ENCODE measurements at regions not wholly inside any gene's neighbourhood (a gene's known extent, or its start where the extent isn't known, plus 50 kb on each side); places are given as distances from the start of the nearest gene placed in this dataset.

DNA sequence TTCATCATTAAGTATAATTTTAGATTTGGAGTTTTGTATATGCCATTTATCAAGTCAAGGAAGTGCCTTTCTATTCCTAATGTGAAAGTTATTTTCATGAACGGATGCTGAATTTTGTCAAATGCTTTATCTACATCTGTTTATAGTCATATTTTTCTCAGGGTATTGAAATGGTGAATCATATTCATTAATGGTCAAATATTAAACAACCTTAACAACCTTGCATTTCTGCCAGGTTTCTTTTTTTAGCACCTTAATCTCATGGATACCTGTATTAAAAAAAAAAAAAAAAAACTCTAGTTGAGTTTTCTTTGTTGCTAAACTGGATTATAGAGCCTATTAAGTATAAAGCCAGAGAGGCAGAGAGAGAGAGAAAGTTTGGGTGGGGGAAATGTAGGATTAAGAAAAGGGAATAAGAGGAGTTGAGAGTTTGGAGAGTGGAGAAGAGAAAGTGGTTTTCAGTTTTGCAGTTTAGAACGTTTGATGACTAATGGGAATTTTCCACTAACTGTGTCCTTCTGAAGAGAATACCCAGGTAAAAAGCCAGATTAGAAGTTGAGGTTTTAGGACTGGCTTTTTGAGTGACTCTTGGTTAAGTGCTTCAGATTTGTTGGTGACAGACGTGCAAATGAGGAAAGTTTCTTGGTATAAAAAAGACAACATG, 305.0 kb downstream of the HLX start:
- Histone ChIP-seq H3K4me3 (ENCODE audit: low read length) (no peak overlapping the region), H3K27me3 (ENCODE audit: control insufficient read depth, insufficient read depth, low read length) (no peaks in the 10 kb centered on the region)

GRCh38 chr1:221187174-221187573, 307.9 kb downstream of the HLX start:
- Histone ChIP-seq H3K27ac (ENCODE audit: low read depth, low read length) (no peak overlapping the region), H3K36me3 (ENCODE audit: control insufficient read depth, insufficient read depth, low read length) (no peaks in the 10 kb centered on the region), H3K4me1 (ENCODE audit: control insufficient read depth, insufficient read depth, low read length) (no peaks in the 10 kb centered on the region), H3K27me3 (ENCODE audit: control insufficient read depth, insufficient read depth, low read length) (no peaks in the 10 kb centered on the region), H3K4me3 (ENCODE audit: low read length) (no peak overlapping the region), H3K9ac (ENCODE audit: low read length) (no peak overlapping the region)

More for the DNA sequence above, 305.0 kb downstream of the HLX start:
- no peak overlapping the region for H3K27ac ChIP-seq (ENCODE audit: low read depth, low read length)
- H3K9ac ChIP-seq (ENCODE audit: low read length), result no peak overlapping the region
- no peaks in the 10 kb centered on the region for H3K4me1 ChIP-seq (ENCODE audit: control insufficient read depth, insufficient read depth, low read length)
- no peaks in the 10 kb centered on the region for H3K36me3 ChIP-seq (ENCODE audit: control insufficient read depth, insufficient read depth, low read length)

- no peak overlapping the region for H3K9ac ChIP-seq (ENCODE audit: low read length)
- no peaks in the 10 kb centered on the region for H3K36me3 ChIP-seq (ENCODE audit: control insufficient read depth, insufficient read depth, low read length)
- no peak overlapping the region for H3K27ac ChIP-seq (ENCODE audit: low read depth, low read length)
- H3K4me1 ChIP-seq (ENCODE audit: control insufficient read depth, insufficient read depth, low read length), result no peaks in the 10 kb centered on the region
- H3K4me3 ChIP-seq (ENCODE audit: low read length), result no peak overlapping the region
- no peaks in the 10 kb centered on the region for H3K27me3 ChIP-seq (ENCODE audit: control insufficient read depth, insufficient read depth, low read length)
These were observed 309.2 kb downstream of the HLX start for GRCh38 chr1:221188458-221188857.

GRCh38 chr1:221190249-221190648, 311.0 kb downstream of the HLX start:
- no peak overlapping the region for H3K9ac ChIP-seq (ENCODE audit: low read length)
- no peak overlapping the region for H3K4me3 ChIP-seq (ENCODE audit: low read length)
- H3K36me3 ChIP-seq (ENCODE audit: control insufficient read depth, insufficient read depth, low read length), result no peaks in the 10 kb centered on the region

GRCh38 chr1:221192055-221192454, 312.8 kb downstream of the HLX start:
- H3K27me3 ChIP-seq (ENCODE audit: control insufficient read depth, insufficient read depth, low read length), result no peaks in the 10 kb centered on the region
- H3K27ac ChIP-seq (ENCODE audit: low read depth, low read length), result no peak overlapping the region
- no peaks in the 10 kb centered on the region for H3K4me1 ChIP-seq (ENCODE audit: control insufficient read depth, insufficient read depth, low read length)
- no peak overlapping the region for H3K4me3 ChIP-seq (ENCODE audit: low read length)
- H3K36me3 ChIP-seq (ENCODE audit: control insufficient read depth, insufficient read depth, low read length), result no peaks in the 10 kb centered on the region
- no peak overlapping the region for H3K9ac ChIP-seq (ENCODE audit: low read length)

More at GRCh38 chr1:221190249-221190648, 311.0 kb downstream of the HLX start:
- H3K4me1 ChIP-seq (ENCODE audit: control insufficient read depth, insufficient read depth, low read length), result no peaks in the 10 kb centered on the region
- no peaks in the 10 kb centered on the region for H3K27me3 ChIP-seq (ENCODE audit: control insufficient read depth, insufficient read depth, low read length)
- no peak overlapping the region for H3K27ac ChIP-seq (ENCODE audit: low read depth, low read length)

GRCh38 chr1:221200464-221200863, 321.2 kb downstream of the HLX start:
- H3K4me1 ChIP-seq (ENCODE audit: control insufficient read depth, insufficient read depth, low read length), result peaks cover 5% of the 10 kb centered on the region
- H3K4me3 ChIP-seq (ENCODE audit: low read length), result no peak overlapping the region
- H3K27me3 ChIP-seq (ENCODE audit: control insufficient read depth, insufficient read depth, low read length), result no peaks in the 10 kb centered on the region
- no peak overlapping the region for H3K27ac ChIP-seq (ENCODE audit: low read depth, low read length)
- no peak overlapping the region for H3K9ac ChIP-seq (ENCODE audit: low read length)
- H3K36me3 ChIP-seq (ENCODE audit: control insufficient read depth, insufficient read depth, low read length), result no peaks in the 10 kb centered on the region

DNA sequence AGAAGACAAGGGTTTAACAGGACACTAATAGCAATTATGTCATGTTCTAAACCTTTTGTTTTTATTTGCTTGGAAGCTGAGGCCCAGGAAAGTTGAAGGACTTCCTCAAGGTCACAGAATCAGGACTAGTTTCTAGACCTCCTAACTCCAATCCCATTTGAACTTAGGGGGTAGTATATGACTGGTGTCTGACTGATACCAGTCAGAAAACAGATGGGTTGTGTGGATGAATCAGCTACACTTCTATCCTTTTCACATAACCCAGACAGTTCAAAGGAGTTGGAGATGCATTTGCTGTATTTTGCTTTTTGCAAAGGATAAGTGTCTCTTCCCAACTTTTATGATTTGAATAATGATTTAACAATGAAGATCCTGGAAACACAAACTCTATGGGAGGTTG, 322.5 kb downstream of the HLX start:
- H3K27me3 ChIP-seq (ENCODE audit: control insufficient read depth, insufficient read depth, low read length), result no peaks in the 10 kb centered on the region
- H3K27ac ChIP-seq (ENCODE audit: low read depth, low read length), result no peak overlapping the region
- H3K4me3 ChIP-seq (ENCODE audit: low read length), result no peak overlapping the region
- no peak overlapping the region for H3K9ac ChIP-seq (ENCODE audit: low read length)
- H3K4me1 ChIP-seq (ENCODE audit: control insufficient read depth, insufficient read depth, low read length), result peaks cover 5% of the 10 kb centered on the region
- no peaks in the 10 kb centered on the region for H3K36me3 ChIP-seq (ENCODE audit: control insufficient read depth, insufficient read depth, low read length)

DNA sequence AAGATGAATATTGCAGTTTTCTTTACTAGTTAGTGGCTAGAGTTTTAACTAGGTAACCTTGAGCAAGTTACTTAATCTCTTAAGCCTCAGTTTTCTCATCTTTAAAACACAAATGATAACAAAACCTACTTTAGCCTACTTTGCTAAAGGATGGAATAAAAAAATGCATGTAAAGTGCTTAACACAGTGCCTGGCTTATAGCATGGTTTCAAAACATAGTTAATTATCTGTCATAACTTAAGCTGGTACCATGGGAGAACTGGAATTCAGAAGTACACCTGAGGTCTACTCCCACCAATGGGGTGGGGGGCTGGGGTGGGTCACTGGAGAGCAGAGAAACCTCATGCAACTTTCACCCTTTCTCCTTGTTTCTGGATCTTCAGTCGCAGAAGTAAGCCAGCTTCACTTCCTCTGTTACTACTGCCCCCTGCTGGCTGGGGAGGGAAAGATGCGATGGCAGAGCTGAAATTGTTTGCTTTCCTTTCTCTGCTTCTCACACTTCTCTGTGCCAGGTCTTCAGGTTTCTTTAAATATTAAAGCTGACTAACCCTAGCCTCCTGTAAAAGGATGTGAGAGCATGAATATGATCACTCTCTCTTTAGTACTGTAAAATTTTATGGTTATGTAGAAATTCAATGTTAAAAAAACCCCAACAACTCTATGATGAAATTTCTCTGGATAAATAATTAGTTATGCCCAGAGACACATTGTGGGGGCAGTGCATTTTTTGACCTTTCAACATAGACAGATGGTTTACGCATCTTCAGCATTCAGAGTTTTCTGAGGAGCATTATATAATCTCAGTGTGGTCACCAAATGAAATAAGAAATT, 324.2 kb downstream of the HLX start:
- peak overlapping the region; percentile 50 for H3K27ac ChIP-seq (ENCODE audit: low read depth, low read length)
- H3K36me3 ChIP-seq (ENCODE audit: control insufficient read depth, insufficient read depth, low read length), result no peaks in the 10 kb centered on the region
- no peak overlapping the region for H3K9ac ChIP-seq (ENCODE audit: low read length)
- H3K27me3 ChIP-seq (ENCODE audit: control insufficient read depth, insufficient read depth, low read length), result no peaks in the 10 kb centered on the region
- peaks cover 5% of the 10 kb centered on the region for H3K4me1 ChIP-seq (ENCODE audit: control insufficient read depth, insufficient read depth, low read length)
- H3K4me3 ChIP-seq (ENCODE audit: low read length), result no peak overlapping the region

- H3K4me1 ChIP-seq (ENCODE audit: control insufficient read depth, insufficient read depth, low read length), result peaks cover 5% of the 10 kb centered on the region
- peak overlapping the region; percentile 50 for H3K27ac ChIP-seq (ENCODE audit: low read depth, low read length)
- no peak overlapping the region for H3K9ac ChIP-seq (ENCODE audit: low read length)
- no peaks in the 10 kb centered on the region for H3K36me3 ChIP-seq (ENCODE audit: control insufficient read depth, insufficient read depth, low read length)
- H3K27me3 ChIP-seq (ENCODE audit: control insufficient read depth, insufficient read depth, low read length), result no peaks in the 10 kb centered on the region
- H3K4me3 ChIP-seq (ENCODE audit: low read length), result no peak overlapping the region
These were observed 325.0 kb downstream of the HLX start for GRCh38 chr1:221204055-221204833.

GRCh38 chr1:221206076-221206475, 326.8 kb downstream of the HLX start:
- Histone ChIP-seq H3K4me1 (ENCODE audit: control insufficient read depth, insufficient read depth, low read length) (peaks cover 5% of the 10 kb centered on the region), H3K9ac (ENCODE audit: low read length) (no peak overlapping the region), H3K36me3 (ENCODE audit: control insufficient read depth, insufficient read depth, low read length) (no peaks in the 10 kb centered on the region), H3K27me3 (ENCODE audit: control insufficient read depth, insufficient read depth, low read length) (no peaks in the 10 kb centered on the region), H3K27ac (ENCODE audit: low read depth, low read length) (no peak overlapping the region), H3K4me3 (ENCODE audit: low read length) (no peak overlapping the region)

DNA sequence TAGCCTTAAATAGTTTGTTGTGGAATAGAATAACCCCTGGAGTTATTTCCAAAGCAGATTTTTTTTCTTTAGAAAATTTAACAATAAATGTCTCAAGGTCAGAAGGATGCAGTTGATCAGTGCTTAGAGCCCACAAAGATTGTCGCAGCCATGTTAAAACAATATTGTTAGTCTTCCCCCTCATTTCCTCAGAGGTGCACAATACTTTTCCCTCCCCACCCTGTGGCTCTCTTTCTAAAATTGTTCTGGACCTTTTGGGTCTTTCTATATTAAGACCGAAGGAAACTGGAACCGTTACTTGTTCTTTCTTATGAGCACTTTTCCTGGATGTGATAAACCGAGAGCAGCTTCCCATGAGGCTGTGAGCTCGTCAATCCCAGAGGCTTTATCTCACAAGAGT, 333.7 kb downstream of the HLX start:
- Histone ChIP-seq H3K36me3 (ENCODE audit: control insufficient read depth, insufficient read depth, low read length) (no peaks in the 10 kb centered on the region), H3K27ac (ENCODE audit: low read depth, low read length) (no peak overlapping the region), H3K9ac (ENCODE audit: low read length) (no peak overlapping the region), H3K4me3 (ENCODE audit: low read length) (no peak overlapping the region), H3K4me1 (ENCODE audit: control insufficient read depth, insufficient read depth, low read length) (no peaks in the 10 kb centered on the region), H3K27me3 (ENCODE audit: control insufficient read depth, insufficient read depth, low read length) (no peaks in the 10 kb centered on the region)

GRCh38 chr1:221217029-221217428, 337.8 kb downstream of the HLX start:
- no peak overlapping the region for H3K9ac ChIP-seq (ENCODE audit: low read length)
- no peaks in the 10 kb centered on the region for H3K4me1 ChIP-seq (ENCODE audit: control insufficient read depth, insufficient read depth, low read length)
- no peak overlapping the region for H3K4me3 ChIP-seq (ENCODE audit: low read length)
- no peak overlapping the region for H3K27ac ChIP-seq (ENCODE audit: low read depth, low read length)
- no peaks in the 10 kb centered on the region for H3K36me3 ChIP-seq (ENCODE audit: control insufficient read depth, insufficient read depth, low read length)
- H3K27me3 ChIP-seq (ENCODE audit: control insufficient read depth, insufficient read depth, low read length), result no peaks in the 10 kb centered on the region

All from rectal smooth muscle tissue (tissue), 1 donor.